Activated T-helper 1 cell treated with anti-CD3 and anti-CD28 coated beads, Interleukin-12 subunit alpha, Interleukin-12 subunit beta, Interleukin-2, Interleukin-4 antibody, amounts not matched to agents 30 ng/mL and 10 ng/mL and 1 ng/mL, durations not matched to agents 14 hours and 24 hours and 36 hours (primary cell): ENCODE measurements at regions not wholly inside any gene's neighbourhood (a gene's known extent, or its start where the extent isn't known, plus 50 kb on each side); places are given as distances from the start of the nearest gene placed in this dataset.

Experiments used
- DNase-seq: peaks from one replicate; pipeline ENCODE4 v3.0.0; 2021; ENCODE audit warnings: low spot score
- H3K27ac Mint-ChIP-seq: one replicate; pipeline ENCODE4 v1.8.0; 2021; ENCODE audit warnings: mild to moderate bottlenecking, mixed read lengths
- H3K27me3 Mint-ChIP-seq: one replicate; pipeline ENCODE4 v1.8.0; 2022; ENCODE audit warnings: mild to moderate bottlenecking, moderate library complexity, mixed read lengths; ENCODE audit not compliant: insufficient read depth
- H3K36me3 Mint-ChIP-seq: one replicate; pipeline ENCODE4 v1.8.0; 2021; ENCODE audit warnings: low read depth, mixed read lengths
- H3K4me1 Mint-ChIP-seq: one replicate; pipeline ENCODE4 v1.8.0; 2021; ENCODE audit warnings: low read depth, mixed read lengths
- H3K4me3 Mint-ChIP-seq: one replicate; pipeline ENCODE4 v1.8.0; 2021; ENCODE audit warnings: mild to moderate bottlenecking, moderate library complexity, mixed read lengths
- H3K9me3 Mint-ChIP-seq: one replicate; pipeline ENCODE4 v1.8.0; 2021; ENCODE audit warnings: mixed read lengths
- intact Hi-C: fragments of 100-400 bp; cut with micrococcal nuclease; formaldehyde crosslinking; loops from one replicate; pipeline ENCODE4 v1.15.1; 2024

DNA sequence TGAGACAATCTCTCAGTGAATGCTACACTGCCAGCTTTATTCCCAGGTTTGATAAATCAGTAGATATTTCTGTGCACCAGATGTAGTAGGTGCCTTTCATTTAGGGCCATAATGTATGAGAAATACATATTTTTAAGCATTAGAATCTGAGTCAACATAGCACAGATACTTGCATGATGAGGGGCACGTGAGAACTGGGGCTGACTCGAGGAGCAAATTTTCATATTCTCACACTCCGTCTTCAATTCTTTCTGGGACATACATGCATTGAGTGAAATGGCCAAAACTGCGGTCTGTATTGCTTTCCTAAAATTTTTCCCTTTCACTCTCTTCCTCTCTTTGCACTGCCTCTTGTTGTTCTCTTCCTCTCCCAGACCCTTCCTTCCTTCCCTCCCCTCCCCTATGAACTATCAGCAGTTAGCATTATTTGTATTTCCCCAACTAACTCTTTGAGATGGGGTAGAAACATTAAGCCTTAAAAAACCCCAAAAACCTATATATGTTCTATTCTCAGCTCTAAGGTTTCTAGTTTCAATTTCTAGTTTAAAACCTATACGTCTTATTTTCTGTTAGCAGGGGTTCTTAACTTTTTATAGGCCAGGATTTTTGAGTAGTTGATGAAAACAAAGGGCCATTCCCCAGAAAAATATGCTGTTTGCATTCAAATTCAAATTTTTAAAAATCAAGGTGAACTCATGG lies 289.1 kb downstream of the PTBP2 start:
- no peak for DNase-seq
- H3K27me3 Mint-ChIP-seq = no peaks in the 10 kb centered on the region
- no peaks in the 10 kb centered on the region for H3K4me1 Mint-ChIP-seq
- no peak overlapping the region for H3K27ac Mint-ChIP-seq
- H3K9me3 Mint-ChIP-seq = no peaks in the 10 kb centered on the region
- intact Hi-C loops = no loop called here
- H3K36me3 Mint-ChIP-seq = no peaks in the 10 kb centered on the region
- no peak overlapping the region for H3K4me3 Mint-ChIP-seq

DNA sequence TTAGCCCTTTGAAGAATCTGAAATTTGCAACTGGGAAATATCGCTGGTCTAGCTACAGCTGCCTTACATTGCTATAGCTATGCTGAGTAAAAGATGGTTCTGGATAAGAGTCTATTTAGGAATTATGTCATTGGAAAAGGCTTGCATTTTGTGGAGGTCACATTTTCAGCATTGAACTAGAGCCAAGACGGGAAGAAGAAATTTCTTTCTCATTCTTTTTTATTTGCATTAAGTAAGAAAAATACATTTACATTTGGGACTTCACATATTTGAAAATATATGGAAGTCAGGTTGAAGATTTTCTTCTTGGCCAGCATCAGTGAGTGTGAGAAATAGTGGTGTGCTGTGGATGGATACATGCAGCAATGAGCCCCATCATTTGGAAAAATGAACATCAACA lies 291.6 kb downstream of the PTBP2 start:
- H3K27me3 Mint-ChIP-seq = no peaks in the 10 kb centered on the region
- no peaks in the 10 kb centered on the region for H3K36me3 Mint-ChIP-seq
- H3K27ac Mint-ChIP-seq = no peak overlapping the region
- intact Hi-C loops = no loop called here
- H3K4me1 Mint-ChIP-seq = no peaks in the 10 kb centered on the region
- no peak for DNase-seq
- H3K9me3 Mint-ChIP-seq = no peaks in the 10 kb centered on the region
- no peak overlapping the region for H3K4me3 Mint-ChIP-seq

DNA sequence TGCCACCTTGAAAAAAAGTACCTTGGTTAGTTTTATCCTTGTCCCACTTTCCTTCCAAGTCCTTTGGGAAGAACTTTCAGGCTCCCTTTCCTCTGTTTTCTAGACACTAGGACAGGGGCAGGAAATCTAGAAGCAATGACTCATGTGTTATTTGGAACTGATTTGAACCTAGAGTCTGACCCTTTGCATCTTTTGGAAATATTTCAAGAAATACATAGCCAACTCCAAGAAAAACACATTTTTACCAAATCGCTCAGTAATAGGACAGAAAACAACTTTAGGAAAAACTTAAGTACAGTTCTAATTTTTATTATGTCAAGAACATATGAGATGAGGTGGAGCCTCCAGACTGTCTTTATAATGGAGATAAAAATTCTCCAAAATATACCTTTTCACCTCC lies 292.4 kb downstream of the PTBP2 start:
- H3K36me3 Mint-ChIP-seq = no peaks in the 10 kb centered on the region
- intact Hi-C loops = no loop called here
- no peaks in the 10 kb centered on the region for H3K4me1 Mint-ChIP-seq
- no peak overlapping the region for H3K4me3 Mint-ChIP-seq
- H3K27me3 Mint-ChIP-seq = peaks cover 3% of the 10 kb centered on the region
- no peaks in the 10 kb centered on the region for H3K9me3 Mint-ChIP-seq
- DNase-seq = no peak
- no peak overlapping the region for H3K27ac Mint-ChIP-seq

DNA sequence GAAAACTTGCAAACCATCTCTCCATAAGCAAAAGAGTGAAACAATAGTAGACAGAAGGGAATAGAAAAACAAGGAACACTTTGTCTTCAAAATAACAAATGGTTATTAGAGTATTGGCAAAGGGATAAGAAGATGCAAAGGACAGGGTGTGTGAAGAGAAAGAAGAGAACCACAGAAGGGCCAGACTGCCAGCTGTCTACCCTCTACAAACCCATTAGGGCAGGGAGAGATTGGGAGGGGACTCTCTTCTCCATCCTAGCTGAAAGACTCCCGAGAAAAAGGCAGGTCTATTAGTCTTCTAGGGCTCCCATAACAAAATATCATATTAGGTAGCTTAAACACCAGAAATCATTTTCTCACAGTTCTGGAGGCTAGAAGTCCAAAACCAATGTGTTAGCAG lies 292.8 kb downstream of the PTBP2 start:
- Mint-ChIP-seq H3K27ac (no peak overlapping the region), H3K4me1 (no peaks in the 10 kb centered on the region), H3K36me3 (no peaks in the 10 kb centered on the region), H3K9me3 (no peaks in the 10 kb centered on the region), H3K4me3 (no peak overlapping the region), H3K27me3 (peaks cover 3% of the 10 kb centered on the region)
- intact Hi-C loops = no loop called here
- DNase-seq = no peak

DNA sequence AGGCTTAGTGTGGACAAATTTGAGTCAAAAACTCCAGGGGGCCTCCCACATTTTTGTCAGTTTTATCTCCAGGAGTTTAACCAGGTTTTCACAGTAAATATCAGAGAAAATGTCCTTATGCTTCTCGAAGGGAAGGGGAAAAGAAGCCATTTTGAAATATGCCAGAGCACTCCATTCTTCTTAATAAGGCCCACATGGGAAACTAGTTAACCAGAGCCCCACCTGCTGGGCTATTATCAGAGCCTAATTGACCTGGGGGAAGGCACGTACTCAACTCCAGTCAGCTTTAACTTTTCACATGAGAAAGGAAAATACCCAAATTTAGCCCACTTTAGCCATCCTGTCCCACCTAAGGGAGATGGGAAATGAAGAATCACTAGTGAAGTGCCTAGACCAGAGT lies 296.3 kb downstream of the PTBP2 start:
- no peak overlapping the region for H3K27ac Mint-ChIP-seq
- no peaks in the 10 kb centered on the region for H3K9me3 Mint-ChIP-seq
- no peak for DNase-seq
- no peaks in the 10 kb centered on the region for H3K36me3 Mint-ChIP-seq
- H3K4me3 Mint-ChIP-seq = no peak overlapping the region
- intact Hi-C loops = no loop called here
- H3K4me1 Mint-ChIP-seq = no peaks in the 10 kb centered on the region
- peaks cover 3% of the 10 kb centered on the region for H3K27me3 Mint-ChIP-seq
